HCT116 (cell line): ENCODE measurements at regions not wholly inside any gene's neighbourhood (a gene's known extent, or its start where the extent isn't known, plus 50 kb on each side); places are given as distances from the start of the nearest gene placed in this dataset.

Experiments
- CTCF ChIP-seq, 3 experiments: fragments of 200-600 bp in 1 of 3; sonication (generic) in 1 of 3; IDR thresholded peaks in 2 of 3; conservative IDR thresholded peaks in 1 of 3; 2 replicates each; pipeline ENCODE4 v1.5.1; 2012 to 2017; ENCODE audit warnings: low read depth in 2 of 3, low read length in 2 of 3, antibody characterized with exemption in 1 of 3, borderline replicate concordance in 1 of 3, control low read depth in 1 of 3, mild to moderate bottlenecking in 1 of 3, mixed read lengths in 1 of 3, mixed run types in 1 of 3, moderate library complexity in 1 of 3; ENCODE audit not compliant: insufficient read depth in 1 of 3
- EGR1 ChIP-seq: IDR thresholded peaks from 2 replicates; pipeline ENCODE4 v1.6.1; 2012; ENCODE audit warnings: low read depth
- ELF1 ChIP-seq: IDR thresholded peaks from 2 replicates; pipeline ENCODE4 v1.6.1; 2012; ENCODE audit warnings: low read depth, borderline replicate concordance
- FOSL1 ChIP-seq: IDR thresholded peaks from 2 replicates; pipeline ENCODE4 v1.6.1; 2012; ENCODE audit warnings: low read depth
- JUND ChIP-seq: IDR thresholded peaks from 2 replicates; pipeline ENCODE4 v1.6.1; 2012
- POLR2A ChIP-seq: IDR thresholded peaks from 2 replicates; pipeline ENCODE4 v1.7.0; 2011; ENCODE audit warnings: borderline replicate concordance; ENCODE audit not compliant: insufficient read depth, insufficient read length; ENCODE audit errors: extremely low read depth
- RAD21 ChIP-seq: IDR thresholded peaks from 2 replicates; pipeline ENCODE4 v1.6.1; 2012; ENCODE audit warnings: low read depth, mild to moderate bottlenecking
- REST ChIP-seq: IDR thresholded peaks from 2 replicates; pipeline ENCODE4 v1.6.1; 2012; ENCODE audit warnings: low read depth
- SIN3A ChIP-seq: IDR thresholded peaks from 2 replicates; pipeline ENCODE4 v1.6.1; 2012; ENCODE audit warnings: low read depth
- SP1 ChIP-seq: IDR thresholded peaks from 2 replicates; pipeline ENCODE4 v1.6.1; 2012; ENCODE audit warnings: low read depth
- ZFX ChIP-seq: fragments of 450-650 bp; IDR thresholded peaks from 2 replicates; pipeline ENCODE4 v1.6.1; 2017
- TF ChIP-seq, protein P1 (sequence below): IDR thresholded peaks from 2 replicates; pipeline ENCODE4 v1.6.1; 2012

DNA sequence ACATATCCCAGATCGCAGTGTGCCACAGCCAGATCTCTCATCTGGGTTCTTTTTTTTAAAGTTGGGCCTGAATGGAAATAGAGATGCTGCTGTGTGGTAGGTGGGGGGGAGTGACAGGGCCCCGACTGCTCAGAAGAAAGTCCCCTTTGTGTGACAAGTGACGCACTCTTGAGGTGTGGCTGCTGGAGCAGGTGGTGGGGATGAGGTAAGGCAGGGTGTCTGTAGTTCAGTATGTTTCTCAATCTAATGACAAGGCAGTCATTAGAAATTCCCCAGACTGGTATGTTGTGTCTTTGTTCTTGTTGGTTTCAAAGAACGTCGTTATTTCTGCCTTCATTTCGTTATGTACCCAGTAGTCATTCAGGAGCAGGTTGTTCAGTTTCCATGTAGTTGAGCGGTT lies 128.8 kb upstream of the TACR1 start (continued):
- TF ChIP-seq CTCF (IDR thresholded peaks at IDR 0.05 in 2 of 3, conservative IDR thresholded peaks at IDR 0.05 in 1 of 3; ENCODE audit: borderline replicate concordance in 1 of 3, insufficient read depth in 1 of 3, low read depth in 2 of 3, low read length in 2 of 3) (no peak), REST (no peak), SP1 (no peak), POLR2A (no peak), FOSL1 (no peak), ELF1 (no peak), RAD21 (no peak), ZFX (no peak), EGR1 (no peak), JUND (no peak), SIN3A (no peak)
- TF ChIP-seq, protein P1, sequence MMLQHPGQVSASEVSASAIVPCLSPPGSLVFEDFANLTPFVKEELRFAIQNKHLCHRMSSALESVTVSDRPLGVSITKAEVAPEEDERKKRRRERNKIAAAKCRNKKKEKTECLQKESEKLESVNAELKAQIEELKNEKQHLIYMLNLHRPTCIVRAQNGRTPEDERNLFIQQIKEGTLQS, result no peak
- TF ChIP-seq, all 23 proteins: peak for 0
